Thoracic aorta (tissue), 2 donors: ENCODE measurements at regions not wholly inside any gene's neighbourhood (a gene's known extent, or its start where the extent isn't known, plus 50 kb on each side); places are given as distances from the start of the nearest gene placed in this dataset.

Source experiments
- ATAC-seq: fragments of 150-250 bp; one replicate; pipeline ENCODE4 v1.8.0; 2017; ENCODE audit warnings: low read depth; ENCODE audit not compliant: insufficient number of reproducible peaks, low FRiP score
- DNase-seq: peaks from one replicate; pipeline ENCODE4 v3.0.0-alpha.2; 2020; ENCODE audit warnings: low spot score
- H3K27ac ChIP-seq, 2 donors: fragments of 200-600 bp; sonication (generic); 1 replicate in 1 of 2; 2 replicates in 1 of 2; pipeline ENCODE4 v1.5.1; 2016; ENCODE audit warnings: mild to moderate bottlenecking in 2 of 2, moderate library complexity in 2 of 2
- H3K27me3 ChIP-seq: fragments of 200-600 bp; sonication (generic); replicated peaks from 2 replicates; pipeline ENCODE4 v1.6.0; 2016; ENCODE audit warnings: mild to moderate bottlenecking; ENCODE audit not compliant: insufficient read depth
- H3K36me3 ChIP-seq: fragments of 200-600 bp; sonication (generic); one replicate; pipeline ENCODE4 v1.5.1; 2016
- H3K4me1 ChIP-seq, 2 donors: fragments of 200-600 bp; sonication (generic); 1 replicate in 1 of 2; 2 replicates in 1 of 2; pipeline versions ENCODE4 v1.5.1 to v1.6.0; 2016; ENCODE audit warnings: low read depth in 2 of 2, mild to moderate bottlenecking in 1 of 2; ENCODE audit not compliant: control insufficient read depth in 1 of 2
- H3K4me3 ChIP-seq: fragments of 200-600 bp; sonication (generic); 2 replicates; pipeline ENCODE4 v1.5.1; 2016; ENCODE audit warnings: mild to moderate bottlenecking
- H3K9me3 ChIP-seq: fragments of 200-600 bp; sonication (generic); 2 replicates; pipeline ENCODE4 v1.5.1; 2016
- CTCF ChIP-seq: fragments of 200-600 bp; sonication (generic); IDR thresholded peaks from one replicate; pipeline ENCODE4 v1.5.1; 2019; ENCODE audit warnings: antibody characterized with exemption

DNA sequence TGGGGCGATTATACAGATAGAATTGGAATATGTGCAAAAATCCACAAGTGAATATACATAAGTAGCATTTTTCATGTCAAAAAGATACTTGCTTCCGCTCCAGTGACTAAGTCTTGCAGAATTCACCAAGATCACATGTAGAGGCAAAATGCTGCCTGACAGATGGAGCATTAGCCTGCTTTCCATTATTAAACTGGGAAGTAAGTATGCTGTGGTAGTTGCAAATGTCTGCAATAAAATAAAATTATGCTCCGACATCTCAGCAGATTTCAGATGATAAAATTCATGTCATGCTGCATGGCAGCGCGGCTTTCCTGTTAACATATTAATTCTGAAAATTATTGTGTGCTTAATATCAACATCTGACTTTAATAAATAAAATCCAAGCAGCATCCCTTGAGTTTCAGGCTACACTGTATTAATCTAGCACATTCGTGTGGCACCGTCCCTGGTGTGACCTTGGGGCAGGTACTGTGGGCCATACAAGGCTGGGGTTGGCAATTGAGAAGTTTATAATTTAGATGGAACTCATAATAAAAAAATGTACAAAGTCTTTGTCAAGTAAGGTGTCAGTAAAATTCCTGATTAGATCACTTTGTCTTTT lies 366.4 kb upstream of the ZP4 start:
- Histone ChIP-seq H3K36me3 (no peaks in the 10 kb centered on the region), H3K4me1 (no peaks in the 10 kb centered on the region), H3K27me3 (no peaks in the 10 kb centered on the region), H3K4me3 (no peak overlapping the region), H3K27ac (no peak overlapping the region), H3K9me3 (no peaks in the 10 kb centered on the region)
- DNase-seq = no peak
- no peak for ATAC-seq
- TF ChIP-seq CTCF = no peak

- DNase-seq = no peak
- Histone ChIP-seq H3K36me3 (no peaks in the 10 kb centered on the region), H3K4me3 (no peak overlapping the region), H3K9me3 (no peaks in the 10 kb centered on the region), H3K27me3 (no peaks in the 10 kb centered on the region), H3K27ac (no peak overlapping the region), H3K4me1 (no peaks in the 10 kb centered on the region)
- no peak for ATAC-seq
- TF ChIP-seq CTCF = no peak
These were observed 364.2 kb upstream of the ZP4 start for GRCh38 chr1:238254935-238255334.

DNA sequence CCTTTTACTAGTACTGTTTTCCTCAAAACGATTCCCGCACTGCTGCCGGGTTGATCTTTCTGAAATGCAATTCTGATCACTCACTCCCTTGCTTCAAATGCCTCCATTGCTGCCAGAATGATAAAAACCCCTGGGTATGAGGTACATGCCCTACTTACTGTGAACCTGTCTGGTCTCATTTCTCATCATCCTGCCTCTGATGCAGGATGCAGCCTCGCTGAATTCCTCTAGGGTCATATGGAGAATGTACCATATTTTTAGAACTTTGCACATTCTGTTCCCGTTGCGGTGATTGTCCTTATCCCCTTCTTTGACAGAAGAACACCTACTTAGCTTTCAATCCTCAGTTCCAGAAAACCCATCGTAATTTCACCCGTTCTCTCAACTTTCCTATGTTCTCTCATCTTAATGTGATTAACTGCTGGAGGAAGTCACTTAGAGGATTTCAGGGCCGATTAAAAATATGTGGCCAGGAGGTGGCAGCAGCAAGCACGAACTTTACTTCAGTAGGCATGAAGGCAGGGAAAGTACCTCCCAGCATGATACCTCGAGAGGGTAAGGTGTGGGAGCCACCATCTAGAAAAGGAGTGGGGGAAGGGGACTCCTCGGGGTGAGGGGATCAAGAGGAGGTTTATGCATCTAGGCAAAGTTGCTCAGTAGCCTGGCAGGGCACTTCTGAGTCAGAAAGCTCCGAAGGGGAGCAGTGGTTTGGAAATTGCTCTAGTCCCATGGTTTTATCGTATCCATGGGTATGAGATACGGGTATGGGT lies 361.5 kb upstream of the ZP4 start:
- Histone ChIP-seq H3K9me3 (no peaks in the 10 kb centered on the region), H3K4me1 (no peaks in the 10 kb centered on the region), H3K27me3 (no peaks in the 10 kb centered on the region), H3K4me3 (no peak overlapping the region), H3K36me3 (no peaks in the 10 kb centered on the region), H3K27ac (no peak overlapping the region)
- no peak for TF ChIP-seq CTCF
- no peak for ATAC-seq
- DNase-seq = no peak

- TF ChIP-seq CTCF = no peak
- Histone ChIP-seq H3K27me3 (no peaks in the 10 kb centered on the region), H3K27ac (no peak overlapping the region), H3K9me3 (no peaks in the 10 kb centered on the region), H3K4me3 (no peak overlapping the region), H3K4me1 (no peaks in the 10 kb centered on the region), H3K36me3 (no peaks in the 10 kb centered on the region)
- ATAC-seq (no peak), DNase-seq (no peak)
These were observed 357.6 kb upstream of the ZP4 start for GRCh38 chr1:238248356-238248755.

DNA sequence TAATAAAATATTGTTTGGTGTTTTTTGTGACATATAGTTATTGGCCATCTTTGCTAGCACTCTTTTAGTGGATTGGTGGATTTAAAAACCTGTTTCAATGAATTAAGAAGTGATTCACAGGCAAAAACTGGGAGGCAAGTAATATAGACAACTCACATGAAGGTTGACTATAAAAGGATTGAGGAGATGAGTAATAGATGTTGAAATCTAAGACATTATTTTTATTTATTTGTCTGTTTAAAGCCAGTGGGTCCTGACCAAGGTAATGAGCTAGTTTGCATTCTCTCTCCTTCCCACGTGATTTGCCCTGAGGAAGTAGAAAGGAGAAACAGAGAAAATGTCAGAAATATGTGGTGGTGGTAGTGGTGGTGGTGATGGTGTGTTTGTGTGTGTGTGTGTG lies 351.5 kb upstream of the ZP4 start:
- H3K4me1 ChIP-seq = no peaks in the 10 kb centered on the region
- no peaks in the 10 kb centered on the region for H3K36me3 ChIP-seq
- no peak overlapping the region for H3K27ac ChIP-seq
- no peaks in the 10 kb centered on the region for H3K9me3 ChIP-seq
- ATAC-seq (no peak), DNase-seq (no peak)
- no peak for TF ChIP-seq CTCF
- H3K27me3 ChIP-seq = no peaks in the 10 kb centered on the region
- H3K4me3 ChIP-seq = no peak overlapping the region
